GM19023 (cell line): ENCODE measurements at regions not wholly inside any gene's neighbourhood (a gene's known extent, or its start where the extent isn't known, plus 50 kb on each side); places are given as distances from the start of the nearest gene placed in this dataset.
"Not testable (repeated sequence)": the region's sequence is repeated elsewhere in the genome, so short reads cannot be mapped to it uniquely, and the experiment has no call there.

ENCODE experiments used
- ATAC-seq: cut with Tn5 transposase; IDR thresholded peaks from one replicate; pipeline ENCODE4 v1.9.1; 2021; ENCODE audit warnings: mild to moderate bottlenecking, moderate library complexity; ENCODE audit not compliant: unreplicated experiment

DNA sequence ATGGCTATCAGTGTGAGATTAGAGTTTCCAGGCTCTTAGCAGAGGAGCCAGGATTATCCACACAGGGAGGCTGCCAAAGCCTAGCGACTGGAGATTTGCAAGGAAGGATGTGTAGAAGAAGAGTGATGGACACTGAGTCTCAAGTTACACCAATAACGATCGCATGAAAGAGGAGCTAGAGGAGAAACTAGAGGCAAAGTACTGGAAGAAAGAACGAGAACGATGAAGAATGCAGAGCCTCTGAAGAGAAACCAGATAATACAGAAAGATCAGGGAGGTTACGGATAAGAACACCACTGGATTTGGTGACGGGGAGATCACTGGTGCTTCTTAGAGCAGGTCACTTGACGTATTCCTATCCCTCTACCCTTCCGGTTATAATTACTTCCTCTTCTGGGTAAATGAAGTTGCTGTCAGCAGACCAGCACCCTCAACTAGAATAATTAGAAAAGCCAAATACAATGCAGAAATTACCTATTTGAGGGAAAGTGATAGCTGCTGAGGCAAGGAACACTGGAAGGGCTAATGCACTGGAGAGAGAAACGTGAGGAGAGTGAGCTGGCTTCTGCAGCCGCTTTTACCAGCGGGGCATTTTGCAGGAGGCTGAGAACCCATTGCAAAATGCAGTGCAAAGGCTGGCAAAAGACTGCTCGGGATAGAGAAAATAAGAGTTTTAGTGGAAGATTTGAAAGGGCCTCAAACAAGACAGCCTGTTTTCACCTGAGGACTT lies 93.1 kb upstream of the HIF1A start:
- no peak for ATAC-seq

DNA sequence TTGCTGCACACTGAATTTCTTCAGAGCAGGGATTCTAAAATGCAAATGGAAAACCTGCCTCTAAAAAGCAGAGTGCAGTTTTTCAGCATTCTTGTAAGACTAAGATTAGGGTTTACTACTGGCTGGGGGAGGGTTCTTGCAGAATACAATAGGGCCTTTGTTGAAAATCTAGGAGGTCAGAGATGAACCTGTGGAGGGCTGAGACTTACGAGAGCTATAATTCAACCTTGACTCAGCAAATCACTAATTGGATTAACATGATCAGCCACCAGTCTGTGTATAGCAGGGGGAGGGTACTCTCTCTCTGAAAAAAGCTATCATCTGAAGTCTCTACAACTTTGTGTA lies 92.6 kb upstream of the HIF1A start:
- ATAC-seq, result no peak

DNA sequence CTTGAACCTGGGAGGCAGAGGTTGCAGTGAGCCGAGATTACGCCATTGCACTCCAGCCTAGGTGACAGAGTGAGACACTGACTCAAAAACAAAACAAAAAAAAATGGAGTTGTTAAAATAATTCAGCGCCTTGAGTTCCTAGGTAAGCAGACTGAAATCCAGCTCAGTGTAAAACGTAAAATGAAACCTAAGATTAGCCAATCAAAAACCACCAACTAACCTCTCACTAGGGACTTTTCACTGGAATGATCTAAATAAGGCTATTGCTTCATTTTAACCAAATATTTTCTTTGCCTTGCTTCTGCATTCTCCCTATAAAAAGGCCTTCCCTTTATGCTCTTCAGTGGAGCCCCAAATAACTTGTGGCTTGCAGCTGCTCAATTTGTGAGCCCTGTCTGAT lies 91.6 kb upstream of the HIF1A start:
- no peak for ATAC-seq

DNA sequence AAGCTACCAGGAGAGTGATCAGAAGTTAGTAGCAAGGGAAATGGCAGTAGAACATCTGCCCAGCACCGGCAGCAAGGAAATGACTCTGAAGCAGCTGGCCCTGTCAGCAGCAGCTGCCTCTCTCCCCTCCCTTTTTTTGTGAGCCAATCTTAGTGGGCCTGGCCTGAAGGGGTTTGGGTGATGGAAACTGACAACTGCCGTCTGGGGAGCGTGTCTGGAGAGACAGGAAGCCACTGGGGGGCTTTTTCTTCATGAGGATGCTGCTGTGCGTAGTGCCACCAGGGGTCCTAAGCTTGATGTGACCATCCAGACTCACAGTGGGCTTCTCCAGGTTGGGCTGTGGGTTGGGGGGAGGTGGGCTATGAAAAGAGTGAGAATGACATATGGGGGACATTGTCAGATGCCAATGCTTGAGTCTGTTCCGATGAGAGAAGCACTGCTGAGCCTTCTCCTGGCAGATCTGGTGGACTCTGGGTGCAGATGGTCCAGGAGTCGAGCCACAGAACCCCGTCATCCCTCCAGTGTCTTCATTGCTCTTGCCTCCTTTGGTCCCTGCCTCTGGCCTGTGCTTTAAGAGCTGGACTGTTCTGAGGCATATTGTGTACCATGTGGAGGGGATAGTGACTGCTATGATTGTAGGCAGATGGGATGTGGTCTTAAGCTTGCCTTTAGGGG lies 87.6 kb upstream of the HIF1A start:
- no peak for ATAC-seq

DNA sequence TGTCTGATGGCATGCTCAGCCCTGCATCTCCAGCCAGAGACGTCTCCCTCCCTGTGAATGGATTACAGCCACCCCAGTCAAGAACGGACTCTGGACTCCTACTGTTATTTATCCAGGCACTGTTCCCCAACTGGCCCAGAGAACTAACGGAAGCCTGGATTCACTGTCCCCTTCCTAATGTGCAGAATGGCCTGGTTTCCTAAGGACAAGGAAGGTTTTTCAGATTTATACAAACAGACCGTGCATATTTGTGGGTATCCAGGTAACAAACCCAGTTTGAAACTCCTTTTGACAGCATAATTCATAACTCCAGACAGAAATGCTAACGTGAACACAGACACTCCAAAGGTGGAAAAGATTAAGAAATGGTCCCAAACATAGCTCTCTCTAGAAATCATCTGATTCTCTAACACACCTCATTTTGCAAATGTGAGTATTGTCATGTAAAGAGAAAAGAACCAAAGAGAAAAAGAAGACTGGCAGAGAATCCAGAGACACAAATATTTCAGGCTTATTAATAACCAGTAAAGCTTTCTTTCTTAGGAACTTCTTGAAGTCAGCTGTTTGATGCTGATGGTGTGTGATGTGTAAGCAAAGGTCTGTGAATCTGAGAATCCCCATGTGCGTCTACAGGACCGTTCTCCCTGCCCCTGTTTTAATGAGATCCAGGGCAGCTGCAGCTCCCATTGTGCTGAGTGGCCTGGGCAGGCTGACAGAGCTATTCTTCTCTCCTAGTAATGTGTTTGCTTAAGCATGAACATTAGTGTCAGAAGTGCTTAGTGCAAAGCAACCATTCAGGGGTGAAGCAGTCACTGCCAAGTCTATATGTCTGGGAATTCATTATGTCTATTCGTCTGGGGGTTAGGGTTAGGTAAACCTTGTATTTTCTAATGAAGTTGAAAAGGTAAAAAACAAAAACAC lies 86.8 kb upstream of the HIF1A start:
- ATAC-seq, result no peak

DNA sequence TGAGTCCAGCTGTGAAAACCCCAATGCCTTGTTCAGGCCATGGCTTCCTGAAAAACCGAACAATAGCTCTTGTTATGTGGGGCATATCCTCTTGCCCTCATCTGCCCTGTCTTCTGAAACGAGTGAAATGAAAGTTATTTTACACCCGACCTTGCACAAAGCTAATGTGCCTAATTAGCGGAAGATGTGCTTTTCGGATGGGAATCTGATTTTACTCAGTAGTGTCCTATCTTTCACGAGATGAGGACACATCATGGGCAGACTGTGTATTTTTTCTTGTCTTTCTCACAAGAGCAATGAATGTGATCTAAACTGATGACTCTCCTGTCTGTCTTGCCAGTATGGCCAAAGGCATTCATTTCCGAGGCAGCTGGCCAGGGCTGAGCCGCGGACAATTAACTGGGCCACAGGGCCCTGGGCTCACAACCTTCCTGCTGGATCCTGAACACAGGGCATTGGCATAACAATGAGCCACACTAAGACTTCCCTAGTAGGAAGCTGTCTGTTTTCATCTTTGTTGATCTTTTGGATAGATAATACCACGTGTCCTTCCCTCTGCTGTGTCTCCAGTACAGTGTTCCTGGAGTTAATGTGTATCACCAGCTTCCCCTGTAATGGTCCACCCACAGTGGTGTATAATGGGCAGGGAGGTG lies 86.0 kb upstream of the HIF1A start:
- ATAC-seq, result no peak

DNA sequence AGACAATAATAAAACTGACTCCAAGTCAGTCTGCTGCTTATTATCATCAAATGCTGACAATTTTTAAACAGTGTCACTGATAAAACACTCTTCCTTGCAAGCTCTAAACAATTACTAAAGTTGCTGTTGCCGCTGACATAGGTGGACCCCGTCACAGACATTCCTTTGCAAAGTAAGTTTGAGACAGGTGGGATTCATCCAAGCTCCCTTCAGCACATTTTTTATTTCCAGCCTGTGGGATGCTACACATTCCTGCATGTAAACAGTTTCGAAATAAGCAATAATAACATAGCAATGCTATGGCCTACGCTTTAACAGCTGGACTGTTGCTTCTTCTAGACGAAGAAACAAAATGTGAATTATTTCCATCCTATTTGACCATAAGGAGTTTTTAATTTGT lies 85.4 kb upstream of the HIF1A start:
- no peak for ATAC-seq

DNA sequence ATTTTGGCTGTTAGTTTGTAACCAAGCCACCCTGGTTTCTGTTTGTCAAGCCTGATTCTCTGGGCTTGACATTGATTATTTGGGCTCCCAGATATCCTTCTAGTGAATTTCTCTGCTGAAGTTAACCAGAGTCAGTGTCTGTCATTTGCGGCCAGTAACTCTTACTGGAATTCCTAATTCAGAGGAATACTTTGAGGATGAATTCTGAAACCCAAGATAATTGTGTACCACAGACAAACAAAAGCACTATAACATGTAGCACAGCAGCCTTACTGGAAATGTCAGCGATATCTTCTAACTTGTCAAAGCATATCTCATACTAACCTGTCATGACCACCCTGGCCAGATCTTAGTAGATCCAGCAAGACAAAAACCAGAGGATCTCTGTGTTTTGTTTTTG lies 84.4 kb upstream of the HIF1A start:
- no peak for ATAC-seq

DNA sequence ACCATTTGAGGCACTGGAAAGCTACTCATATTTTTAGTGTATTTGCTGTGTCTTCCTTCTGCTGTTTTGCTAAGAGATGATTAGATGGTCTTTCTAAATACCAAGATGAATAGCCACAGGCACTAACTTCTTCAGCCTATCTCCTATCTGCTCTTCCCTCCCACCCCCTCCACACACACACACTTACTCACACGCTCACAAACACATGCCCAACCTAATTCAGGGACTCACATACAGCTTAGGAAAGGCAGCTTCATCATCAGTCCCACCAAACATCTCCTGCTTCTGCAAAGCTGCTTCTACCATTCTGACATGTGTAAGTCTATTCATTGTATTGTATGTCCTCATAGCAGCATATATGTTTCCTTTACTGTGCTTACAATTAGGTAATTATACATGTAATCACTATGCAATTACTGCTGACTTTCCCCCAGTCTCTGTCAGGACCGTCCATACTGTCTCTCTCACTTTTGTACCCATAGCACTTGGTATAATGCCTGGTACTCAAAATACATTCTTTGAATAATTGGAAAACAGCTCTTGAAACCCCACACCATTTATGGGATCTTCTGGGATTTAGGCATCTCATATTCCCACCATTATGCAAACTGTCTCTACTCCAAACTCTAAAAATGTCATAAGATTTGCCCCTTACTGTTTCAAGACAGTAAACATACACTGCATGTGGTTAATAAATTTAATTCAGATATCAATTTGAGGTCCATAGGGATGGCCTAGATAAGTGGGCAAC lies 83.3 kb upstream of the HIF1A start:
- no peak for ATAC-seq

DNA sequence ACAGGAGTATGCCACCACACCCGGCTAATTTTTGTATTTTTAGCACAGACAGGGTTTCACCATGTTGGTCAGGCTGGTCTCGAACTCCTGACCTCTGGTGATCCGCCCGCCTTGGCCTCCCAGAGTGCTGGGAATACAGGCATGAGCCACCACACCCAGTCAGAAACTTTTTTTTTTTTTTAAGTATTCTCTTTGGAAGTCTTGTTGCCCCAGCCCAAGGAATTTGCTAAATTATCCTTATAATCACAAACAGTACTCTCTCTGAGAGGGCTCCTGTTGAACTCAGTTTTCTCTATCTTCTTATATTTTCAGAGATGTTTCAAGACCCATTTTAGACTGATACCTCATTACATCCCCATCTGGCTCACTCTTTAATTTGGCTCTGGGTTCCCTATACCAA lies 82.3 kb upstream of the HIF1A start:
- not testable (repeated sequence) for ATAC-seq

DNA sequence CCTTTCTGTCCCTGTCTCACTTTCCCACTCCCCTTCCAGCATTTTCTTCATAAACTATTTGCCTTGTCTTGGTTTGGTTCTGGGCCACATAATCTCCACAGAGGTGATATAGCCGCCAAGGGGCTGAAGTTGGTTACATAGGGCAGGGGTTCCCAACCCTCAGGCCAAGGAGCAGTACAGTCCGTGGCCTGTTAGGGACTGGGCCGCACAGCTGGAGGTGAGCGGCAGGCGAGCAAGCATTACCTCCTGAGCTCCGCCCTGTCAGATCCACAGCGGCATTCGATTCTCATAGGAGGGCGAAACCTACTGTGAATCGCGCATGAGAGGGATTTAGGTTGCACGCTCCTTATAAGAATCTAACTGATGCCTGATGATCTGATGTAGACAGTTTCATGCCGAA lies 80.6 kb upstream of the HIF1A start:
- no peak for ATAC-seq

DNA sequence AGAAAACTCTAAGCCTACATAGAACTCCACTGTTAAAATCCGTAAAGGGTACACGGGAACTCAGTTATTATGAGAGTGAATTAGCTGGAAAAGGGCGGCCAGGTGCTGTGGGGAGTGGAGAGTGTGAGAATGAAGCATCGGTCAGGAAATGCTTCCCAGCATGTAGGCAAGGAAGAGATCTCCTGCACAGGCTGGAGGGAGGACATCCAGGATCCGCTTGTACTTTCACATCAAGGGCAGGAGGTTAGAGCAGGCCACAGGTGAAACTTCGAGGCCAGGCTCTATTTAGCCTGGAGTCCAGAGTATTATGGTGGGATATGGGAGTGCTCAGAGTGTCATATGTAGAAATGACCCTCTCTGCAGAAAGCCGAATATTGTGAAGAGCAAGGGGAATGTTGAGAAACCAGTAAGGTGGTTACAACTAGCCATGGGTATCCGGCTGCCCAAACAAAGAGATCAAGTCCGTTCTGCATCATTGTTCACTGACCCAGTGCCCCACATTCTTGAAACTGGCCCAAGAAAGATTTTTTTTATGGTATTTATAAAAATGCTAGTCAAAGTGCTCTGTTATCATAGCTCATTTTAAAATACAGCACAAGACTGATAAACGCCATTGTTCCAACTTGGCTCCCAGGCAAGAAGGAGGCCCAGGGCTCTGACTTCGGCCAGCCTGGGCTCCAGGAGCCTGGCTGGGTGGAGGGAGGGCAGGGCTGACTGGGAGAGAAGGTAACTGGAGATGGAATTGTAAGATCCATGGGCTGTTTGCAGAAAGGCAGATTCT lies 79.4 kb upstream of the HIF1A start:
- ATAC-seq, result no peak

DNA sequence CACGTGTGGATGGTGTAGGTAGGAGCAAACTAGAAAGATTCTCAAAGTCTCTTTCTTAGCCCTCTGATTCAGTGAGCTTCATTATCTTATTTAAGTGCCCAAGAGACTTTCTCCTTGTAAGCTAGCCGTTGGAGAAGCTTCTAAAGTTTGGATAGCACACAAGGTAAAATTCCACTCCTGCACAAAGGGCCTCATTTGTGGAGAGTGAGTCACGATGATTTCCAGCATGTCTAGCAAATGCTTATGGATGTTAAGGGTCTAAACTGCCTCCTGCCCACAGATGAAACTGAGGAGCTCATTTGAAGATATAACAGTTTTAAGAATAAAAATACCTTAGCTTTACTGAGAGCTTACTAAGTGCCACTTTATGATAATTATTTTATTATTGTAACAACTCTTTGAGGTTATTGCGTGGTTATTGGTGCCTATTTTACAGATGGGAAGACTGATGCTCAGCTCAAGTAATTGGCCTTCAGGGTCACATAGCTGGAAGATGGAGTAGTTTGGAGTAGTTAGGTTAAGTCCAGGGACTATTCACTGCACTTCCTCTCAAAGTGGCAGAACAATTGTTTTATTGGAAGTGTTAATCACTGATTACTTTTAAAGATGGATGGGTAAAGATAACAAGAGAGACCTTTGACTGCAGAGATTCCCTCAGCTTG lies 78.7 kb upstream of the HIF1A start:
- no peak for ATAC-seq

DNA sequence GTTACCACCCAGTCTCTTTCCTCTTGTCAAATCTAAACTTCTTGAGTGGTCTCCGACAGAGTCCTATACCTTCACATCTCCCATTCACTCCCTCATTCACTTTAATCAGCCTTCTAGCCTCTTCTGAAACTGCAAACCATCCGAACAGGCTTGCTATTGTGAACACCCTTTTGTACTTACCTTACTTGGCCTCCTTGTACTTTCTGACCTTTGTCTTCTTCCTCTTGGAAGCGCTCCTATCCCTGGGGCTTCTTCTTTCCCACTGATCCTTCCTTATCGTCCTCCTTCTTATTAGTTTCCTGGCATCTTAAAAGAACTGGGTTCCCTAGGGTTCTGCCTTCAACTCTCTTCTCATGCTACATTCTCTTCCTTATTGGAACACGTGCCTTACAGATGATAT lies 76.9 kb upstream of the HIF1A start:
- ATAC-seq, result no peak

DNA sequence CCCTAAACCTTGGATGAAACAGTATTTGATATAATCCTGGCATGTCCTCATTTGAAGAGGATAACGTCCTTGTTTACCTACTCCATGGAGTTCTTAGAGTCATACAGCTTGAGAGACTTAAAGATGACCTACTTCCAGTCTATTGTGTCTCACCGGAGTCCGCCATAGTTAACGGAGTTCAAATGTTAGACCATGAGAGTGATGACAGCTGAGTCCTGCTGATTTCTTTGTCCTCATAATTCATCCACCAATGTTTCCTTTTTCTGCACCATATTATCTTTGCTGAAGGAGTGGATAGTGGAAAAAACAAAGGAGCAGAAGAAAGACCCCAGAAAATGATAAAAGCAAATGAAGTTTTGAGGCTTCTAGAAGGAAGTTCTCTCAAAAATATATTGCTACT lies 75.8 kb upstream of the HIF1A start:
- ATAC-seq, result no peak

DNA sequence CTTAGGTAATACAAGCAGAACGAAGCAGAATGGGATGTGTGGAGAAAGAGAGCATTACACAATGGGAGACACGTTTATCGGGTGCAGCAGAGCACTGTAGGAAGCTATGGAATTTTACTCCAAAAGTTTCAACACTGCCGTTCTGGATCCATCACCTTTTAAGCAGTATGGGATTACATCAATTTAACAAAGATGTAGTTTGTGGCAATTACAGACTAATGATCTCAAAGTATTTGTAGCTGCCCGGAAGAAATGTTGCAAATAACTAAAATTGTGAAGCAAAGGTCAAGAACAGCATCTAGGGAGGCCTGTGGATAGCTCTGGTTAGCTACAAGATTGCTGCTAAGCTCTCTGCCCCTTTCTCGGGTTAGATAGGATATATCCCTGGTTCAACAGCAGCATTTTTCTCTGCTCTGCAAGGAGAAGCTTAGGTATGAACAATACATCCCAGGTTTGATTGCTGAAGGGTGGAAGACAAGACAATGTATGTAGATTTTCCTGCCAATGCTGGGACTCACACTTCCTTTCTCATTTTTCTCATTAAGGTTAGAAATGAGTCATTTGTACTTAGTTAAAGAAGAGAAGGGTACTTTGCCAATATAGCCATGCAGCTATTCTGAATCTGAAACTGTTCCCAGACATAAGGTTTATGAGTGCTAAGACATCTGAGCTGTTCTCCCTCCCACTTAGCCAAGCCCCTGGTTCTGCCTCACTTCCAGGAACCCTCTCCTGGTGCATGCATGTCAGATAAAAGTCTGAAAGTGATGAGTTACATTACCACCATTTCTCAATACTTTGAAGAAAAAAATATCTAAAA lies 75.0 kb upstream of the HIF1A start:
- ATAC-seq, result peak; percentile 45

DNA sequence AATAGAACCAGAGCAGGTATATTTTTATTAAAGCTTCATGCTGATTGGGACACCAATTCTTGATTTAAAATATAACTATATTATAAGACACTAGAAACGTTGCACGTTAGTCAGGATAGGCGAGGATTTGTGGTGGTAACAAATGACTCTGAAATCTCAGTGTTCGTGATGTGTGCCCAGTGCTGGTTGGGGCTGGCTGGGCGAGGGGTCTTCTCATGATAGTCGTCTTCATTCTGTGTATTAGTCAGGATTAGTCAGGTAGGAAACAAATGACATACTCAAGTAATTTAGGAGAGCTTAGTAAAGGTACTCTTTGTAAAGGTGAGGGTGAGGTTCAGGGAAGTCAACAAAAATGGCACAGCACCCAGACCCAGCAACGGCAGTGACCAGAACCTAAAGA lies 73.9 kb upstream of the HIF1A start:
- no peak for ATAC-seq

DNA sequence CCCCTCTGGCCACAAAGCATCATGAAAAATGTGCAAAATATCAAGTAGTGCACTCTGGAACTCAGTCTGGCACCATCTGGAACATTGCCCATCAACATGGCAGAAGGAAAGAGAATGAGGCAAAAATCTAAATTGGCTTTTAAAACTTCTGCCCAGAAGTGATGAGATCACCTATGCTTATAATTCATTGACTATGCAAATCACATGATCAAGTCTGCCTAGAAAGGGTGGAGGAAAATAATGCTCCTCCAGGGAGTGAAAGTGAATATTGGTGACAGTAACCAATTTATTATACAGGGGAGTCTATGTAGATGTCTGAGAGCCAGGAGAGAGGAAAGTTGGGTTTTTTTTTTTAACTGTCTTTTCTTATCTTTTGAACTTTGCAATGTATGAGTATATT lies 73.3 kb upstream of the HIF1A start:
- ATAC-seq, result no peak

DNA sequence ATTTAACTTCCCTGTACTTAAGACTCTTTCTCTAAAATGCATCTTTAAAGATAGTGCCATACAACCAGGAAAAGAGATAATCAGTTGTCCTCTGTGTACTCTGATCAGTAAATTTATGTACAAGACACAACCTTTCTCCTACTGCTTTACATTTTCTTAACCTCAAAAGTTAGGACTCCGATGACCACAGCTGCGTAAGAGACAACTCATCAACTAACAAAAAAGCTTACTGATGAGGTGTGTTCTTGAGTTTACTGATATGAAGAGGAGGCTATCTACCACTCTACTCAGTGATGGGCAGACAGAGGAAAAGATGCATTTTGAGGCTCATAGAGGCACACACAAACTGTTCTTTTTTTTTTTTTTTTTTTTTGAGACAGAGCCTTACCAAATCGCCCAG lies 71.4 kb upstream of the HIF1A start:
- no peak for ATAC-seq
